HS-5 (cell line): ENCODE measurements at regions not wholly inside any gene's neighbourhood (a gene's known extent, or its start where the extent isn't known, plus 50 kb on each side); places are given as distances from the start of the nearest gene placed in this dataset.
"Not testable (repeated sequence)": the region's sequence is repeated elsewhere in the genome, so short reads cannot be mapped to it uniquely, and the experiment has no call there.

ENCODE experiments used
- DNase-seq: peaks from one replicate; pipeline ENCODE4 v3.0.0-alpha.2; 2012; ENCODE audit warnings: low read depth

- no peak for DNase-seq
Measured at GRCh38 chr12:89880690-89881350, 172.2 kb upstream of the ATP2B1 start.

GRCh38 chr12:89879766-89880165 is 171.1 kb upstream of the ATP2B1 start:
- no peak for DNase-seq

- no peak for DNase-seq
Measured at GRCh38 chr12:89878950-89879349, 170.3 kb upstream of the ATP2B1 start.

- DNase-seq = no peak
Measured at GRCh38 chr12:89878327-89878726, 169.7 kb upstream of the ATP2B1 start.

- no peak for DNase-seq
Measured at GRCh38 chr12:89877671-89878070, 169.0 kb upstream of the ATP2B1 start.

- no peak for DNase-seq
Measured at GRCh38 chr12:89877136-89877535, 168.5 kb upstream of the ATP2B1 start.

GRCh38 chr12:89875809-89876208 is 167.2 kb upstream of the ATP2B1 start:
- DNase-seq = no peak

GRCh38 chr12:89875225-89875624 is 166.6 kb upstream of the ATP2B1 start:
- no peak for DNase-seq

GRCh38 chr12:89874146-89874545 is 165.5 kb upstream of the ATP2B1 start:
- DNase-seq = no peak

- no peak for DNase-seq
Measured at GRCh38 chr12:89873745-89874144, 165.1 kb upstream of the ATP2B1 start.

GRCh38 chr12:89872922-89873630 is 164.4 kb upstream of the ATP2B1 start:
- no peak for DNase-seq

- DNase-seq = no peak
Measured at GRCh38 chr12:89870413-89871184, 162.0 kb upstream of the ATP2B1 start.

- not testable (repeated sequence) for DNase-seq
Measured at GRCh38 chr12:89867611-89868010, 159.0 kb upstream of the ATP2B1 start.

GRCh38 chr12:89864411-89864810 is 155.8 kb upstream of the ATP2B1 start:
- no peak for DNase-seq

- DNase-seq = no peak
Measured at GRCh38 chr12:89863968-89864367, 155.3 kb upstream of the ATP2B1 start.

GRCh38 chr12:89863493-89863938 is 154.9 kb upstream of the ATP2B1 start:
- no peak for DNase-seq

GRCh38 chr12:89862511-89863445 is 154.1 kb upstream of the ATP2B1 start:
- no peak for DNase-seq

GRCh38 chr12:89861086-89861485 is 152.4 kb upstream of the ATP2B1 start:
- DNase-seq = no peak

- DNase-seq = no peak
Measured at GRCh38 chr12:89859508-89860220, 151.0 kb upstream of the ATP2B1 start.

GRCh38 chr12:89858718-89859117 is 150.1 kb upstream of the ATP2B1 start:
- no peak for DNase-seq

- no peak for DNase-seq
Measured at GRCh38 chr12:89857652-89858274, 149.1 kb upstream of the ATP2B1 start.
